Gastroesophageal sphincter (tissue), 4 donors: ENCODE measurements at regions not wholly inside any gene's neighbourhood (a gene's known extent, or its start where the extent isn't known, plus 50 kb on each side); places are given as distances from the start of the nearest gene placed in this dataset.

Experiments used
- ATAC-seq: fragments of 150-250 bp; one replicate; pipeline ENCODE4 v1.9.1; 2016; ENCODE audit warnings: mild to moderate bottlenecking, moderate library complexity
- H3K27ac ChIP-seq, 4 donors: fragments of 200-600 bp; sonication (generic) in 3 of 4; 1 replicate in 3 of 4; 2 replicates in 1 of 4; pipeline ENCODE4 v1.5.1; 2016 to 2019
- H3K27me3 ChIP-seq: fragments of 200-600 bp; sonication (generic); one replicate; pipeline ENCODE4 v1.5.1; 2019
- H3K36me3 ChIP-seq, 2 donors: fragments of 200-600 bp; sonication (generic); one replicate each; pipeline ENCODE4 v1.5.1; 2019; ENCODE audit warnings: control low read depth in 1 of 2
- H3K4me1 ChIP-seq, 3 donors: fragments of 200-600 bp; sonication (generic); 1 replicate in 2 of 3; 2 replicates in 1 of 3; pipeline ENCODE4 v1.5.1; 2016 to 2019; ENCODE audit warnings: control low read depth in 2 of 3
- H3K4me3 ChIP-seq, 2 donors: fragments of 200-600 bp; sonication (generic); one replicate each; pipeline ENCODE4 v1.5.1; 2019; ENCODE audit warnings: mild to moderate bottlenecking in 1 of 2, moderate library complexity in 1 of 2
- H3K9me3 ChIP-seq, 3 donors: fragments of 200-600 bp; sonication (generic); one replicate each; pipeline ENCODE4 v1.5.1; 2017 to 2019; ENCODE audit warnings: control low read depth in 2 of 3
- CTCF ChIP-seq, 4 experiments: fragments of 200-600 bp in 2 of 4; fragments of 450-650 bp in 2 of 4; sonication (generic) in 1 of 4; IDR thresholded peaks; one replicate each; pipeline ENCODE4 v1.5.1; 2017 to 2019; ENCODE audit warnings: antibody characterized with exemption in 4 of 4, mild to moderate bottlenecking in 2 of 4, moderate library complexity in 2 of 4
- EP300 ChIP-seq: sonication (generic); formaldehyde crosslinking; IDR thresholded peaks from one replicate; pipeline ENCODE4 v1.6.1; 2017; ENCODE audit warnings: antibody characterized with exemption, mild to moderate bottlenecking
- POLR2A ChIP-seq, 2 donors: fragments of 450-650 bp; IDR thresholded peaks; one replicate each; pipeline ENCODE4 v1.6.1; 2017; ENCODE audit warnings: antibody characterized with exemption in 2 of 2, mild to moderate bottlenecking in 2 of 2, moderate library complexity in 1 of 2
- POLR2AphosphoS5 ChIP-seq: sonication (generic); formaldehyde crosslinking; IDR thresholded peaks from one replicate; pipeline ENCODE4 v1.6.1; 2017; ENCODE audit warnings: antibody characterized with exemption
- WGBS, 2 donors: methylation state at CpG; one replicate each; pipeline ENCODE4 v1.1.5; 2018; ENCODE audit warnings: low coverage in 1 of 2; 5-methylcytosine and 5-hydroxymethylcytosine counted together

GRCh38 chr15:39014682-39015081 is 450.1 kb upstream of the RASGRP1 start:
- Histone ChIP-seq H3K36me3 (no peaks in the 10 kb centered on the region), H3K27ac (no peak overlapping the region), H3K9me3 (peaks cover 0 to 14% (median 0%) of the 10 kb centered on the region in 3 donors), H3K4me1 (no peaks in the 10 kb centered on the region), H3K4me3 (no peak overlapping the region), H3K27me3 (no peaks in the 10 kb centered on the region)
- ATAC-seq = no peak
- WGBS, 2 donors = 14 to 29% methylated on average over 1 of the region's 1 CpG
- no peak for TF ChIP-seq POLR2AphosphoS5
- no peak for TF ChIP-seq POLR2A (IDR thresholded peaks at IDR 0.05)
- no peak for TF ChIP-seq EP300

- TF ChIP-seq POLR2AphosphoS5 (no peak), EP300 (no peak), POLR2A (IDR thresholded peaks at IDR 0.05) (no peak), CTCF (IDR thresholded peaks at IDR 0.05) (no peak)
- Histone ChIP-seq H3K9me3 (no peaks in the 10 kb centered on the region), H3K4me3 (no peak overlapping the region), H3K27ac (no peak overlapping the region), H3K27me3 (no peaks in the 10 kb centered on the region), H3K36me3 (no peaks in the 10 kb centered on the region), H3K4me1 (no peaks in the 10 kb centered on the region)
- WGBS, 2 donors = 70 to 82% methylated on average over 2 to 3 of the region's 3 CpGs
- no peak for ATAC-seq
Observed at GRCh38 chr15:39016706-39017105, 452.1 kb upstream of the RASGRP1 start.

GRCh38 chr15:39018966-39019365 is 454.4 kb upstream of the RASGRP1 start:
- Histone ChIP-seq H3K27me3 (no peaks in the 10 kb centered on the region), H3K27ac (no peak overlapping the region), H3K4me1 (no peaks in the 10 kb centered on the region), H3K4me3 (no peak overlapping the region), H3K36me3 (no peaks in the 10 kb centered on the region), H3K9me3 (no peaks in the 10 kb centered on the region)
- ATAC-seq = no peak
- TF ChIP-seq POLR2AphosphoS5 (no peak), CTCF (IDR thresholded peaks at IDR 0.05) (no peak), POLR2A (IDR thresholded peaks at IDR 0.05) (no peak), EP300 (no peak)
- WGBS, 2 donors = 51 to 76% methylated on average over 3 to 4 of the region's 4 CpGs

GRCh38 chr15:39021341-39021740 is 456.7 kb upstream of the RASGRP1 start:
- TF ChIP-seq POLR2AphosphoS5 (no peak), EP300 (no peak), CTCF (IDR thresholded peaks at IDR 0.05) (no peak), POLR2A (IDR thresholded peaks at IDR 0.05) (no peak)
- no peaks in the 10 kb centered on the region for H3K36me3 ChIP-seq
- H3K27me3 ChIP-seq = no peaks in the 10 kb centered on the region
- H3K4me3 ChIP-seq = no peak overlapping the region
- ATAC-seq = no peak
- WGBS, 2 donors = 67 to 68% methylated on average over 2 of the region's 2 CpGs
- no peak overlapping the region for H3K27ac ChIP-seq
- no peaks in the 10 kb centered on the region for H3K4me1 ChIP-seq
- H3K9me3 ChIP-seq = no peaks in the 10 kb centered on the region

GRCh38 chr15:39022532-39023305 is 458.1 kb upstream of the RASGRP1 start:
- no peaks in the 10 kb centered on the region for H3K9me3 ChIP-seq
- ATAC-seq = no peak
- 65 to 82% methylated on average over 4 of the region's 4 CpGs for WGBS, 2 donors

More at GRCh38 chr15:39022532-39023305, 458.1 kb upstream of the RASGRP1 start:
- H3K4me1 ChIP-seq = no peaks in the 10 kb centered on the region
- no peaks in the 10 kb centered on the region for H3K36me3 ChIP-seq
- no peak overlapping the region for H3K27ac ChIP-seq
- no peak overlapping the region for H3K4me3 ChIP-seq
- TF ChIP-seq POLR2AphosphoS5 = no peak
- TF ChIP-seq EP300 = no peak
- TF ChIP-seq POLR2A (IDR thresholded peaks at IDR 0.05) = no peak
- no peak for TF ChIP-seq CTCF (IDR thresholded peaks at IDR 0.05)
- no peaks in the 10 kb centered on the region for H3K27me3 ChIP-seq
